Astrocyte of the spinal cord (primary cell): ENCODE measurements at regions not wholly inside any gene's neighbourhood (a gene's known extent, or its start where the extent isn't known, plus 50 kb on each side); places are given as distances from the start of the nearest gene placed in this dataset.

ENCODE experiments used
- DNase-seq: peaks from one replicate; pipeline ENCODE4 v3.0.0; 2011; ENCODE audit warnings: low read depth, low spot score
- H3K4me3 ChIP-seq: 2 replicates; pipeline ENCODE4 v1.5.1; 2011; ENCODE audit warnings: low read depth, mild to moderate bottlenecking, low read length, moderate library complexity
- CTCF ChIP-seq: IDR thresholded peaks from 2 replicates; pipeline ENCODE4 v1.5.1; 2012; ENCODE audit warnings: low read depth, mild to moderate bottlenecking, low read length, inconsistent platforms
- in situ Hi-C: cut with HindIII; loops from 2 replicates; pipeline ENCODE4 v1.10.0; 2017; ENCODE audit warnings: low sequenced_read_pairs

- H3K4me3 ChIP-seq: no peak overlapping the region
- DNase-seq: no peak
- in situ Hi-C loops: no loop called here
- no peak for TF ChIP-seq CTCF
Measured at GRCh38 chr2:176592216-176592615, 323.0 kb downstream of the MTX2 start.

- in situ Hi-C loops: no loop called here
- TF ChIP-seq CTCF: no peak
- H3K4me3 ChIP-seq: no peak overlapping the region
- DNase-seq: peak; percentile 39
Measured at GRCh38 chr2:176595986-176596385, 326.7 kb downstream of the MTX2 start.

- H3K4me3 ChIP-seq: no peak overlapping the region
- in situ Hi-C loops: no loop called here
- TF ChIP-seq CTCF: no peak
- DNase-seq: no peak
Measured at GRCh38 chr2:176597916-176598315, 328.7 kb downstream of the MTX2 start.

GRCh38 chr2:176598351-176598750 is 329.1 kb downstream of the MTX2 start:
- TF ChIP-seq CTCF: no peak

GRCh38 chr2:176599796-176600485 is 330.7 kb downstream of the MTX2 start:
- in situ Hi-C loops: no loop called here
- H3K4me3 ChIP-seq: no peak overlapping the region
- TF ChIP-seq CTCF: no peak
- DNase-seq: no peak

More at GRCh38 chr2:176598351-176598750, 329.1 kb downstream of the MTX2 start:
- no peak for DNase-seq
- in situ Hi-C loops: no loop called here
- H3K4me3 ChIP-seq: no peak overlapping the region

- no peak for TF ChIP-seq CTCF
- DNase-seq: no peak
- no peak overlapping the region for H3K4me3 ChIP-seq
- in situ Hi-C loops: no loop called here
Measured at GRCh38 chr2:176601066-176601465, 331.8 kb downstream of the MTX2 start.
